Erythroblast (primary cell): ENCODE measurements at regions not wholly inside any gene's neighbourhood (a gene's known extent, or its start where the extent isn't known, plus 50 kb on each side); places are given as distances from the start of the nearest gene placed in this dataset.

Experiments
- GATA1 ChIP-seq: IDR thresholded peaks from 2 replicates; pipeline ENCODE4 v1.6.1; 2011; ENCODE audit warnings: low read depth, mild to moderate bottlenecking, control low read depth, low read length, moderate library complexity
- POLR2A ChIP-seq: IDR thresholded peaks from 2 replicates; pipeline ENCODE4 v1.6.1; 2011; ENCODE audit warnings: mild to moderate bottlenecking, low read length

GRCh38 chrX:141467442-141467841 is 117.1 kb downstream of the SPANXA1 start:
- TF ChIP-seq POLR2A: no peak
- TF ChIP-seq GATA1: no peak
